SK-N-SH (cell line): ENCODE measurements at regions not wholly inside any gene's neighbourhood (a gene's known extent, or its start where the extent isn't known, plus 50 kb on each side); places are given as distances from the start of the nearest gene placed in this dataset.
A peak's percentile ranks its signal among the peaks of the same experiment; 100 is the strongest.
"Not testable (repeated sequence)": the region's sequence is repeated elsewhere in the genome, so short reads cannot be mapped to it uniquely, and the experiment has no call there.

Experiments used
- CTCF ChIA-PET: fragments of 300-600, 350-600 bp; formaldehyde crosslinking; extraction: SDS; loops from one replicate; lab custom pipeline; 2021; lab: Yijun Ruan, JAX
- POLR2A ChIA-PET: fragments of 350-600 bp; sonication (Branson Sonifier 250); formaldehyde crosslinking; extraction: SDS; loops from one replicate; lab custom pipeline; 2020; ENCODE audit warnings: antibody characterized with exemption, inconsistent platforms; lab: Yijun Ruan, JAX
- DNase-seq: peaks from one replicate; pipeline ENCODE4 v3.0.0; 2012
- H2AFZ ChIP-seq: fragments of 200-600 bp; sonication (generic); 2 replicates; pipeline ENCODE4 v1.8.1; 2016; ENCODE audit warnings: antibody characterized with exemption, mild to moderate bottlenecking, low read depth
- H3F3A ChIP-seq: fragments of 200-600 bp; sonication (generic); replicated peaks from 2 replicates; pipeline ENCODE3; 2016; ENCODE audit warnings: antibody characterized with exemption, mild to moderate bottlenecking; ENCODE audit not compliant: insufficient read depth
- H3K27ac ChIP-seq, 2 experiments: fragments of 200-500 bp in 1 of 2; fragments of 200-600 bp in 1 of 2; sonication (Bioruptor generic) in 1 of 2; sonication (generic), shearing (Covaris generic) in 1 of 2; 2 replicates each; pipeline versions ENCODE4 v1.5.1 to v1.6.1; 2014 to 2016; ENCODE audit warnings: low read depth in 2 of 2, inconsistent platforms in 1 of 2, low read length in 1 of 2, mild to moderate bottlenecking in 1 of 2, mixed read lengths in 1 of 2
- H3K27me3 ChIP-seq: fragments of 200-600 bp; sonication (generic), shearing (Covaris generic); 2 replicates; pipeline ENCODE4 v1.6.1; 2016; ENCODE audit warnings: mixed run types; ENCODE audit not compliant: insufficient read depth
- H3K36me3 ChIP-seq, 2 experiments: fragments of 200-500 bp in 1 of 2; fragments of 200-600 bp in 1 of 2; sonication (Bioruptor generic) in 1 of 2; sonication (generic) in 1 of 2; replicated peaks in 1 of 2; 2 replicates each; pipeline versions ENCODE3 to v1.5.1; 2014 to 2016; ENCODE audit warnings: low read length in 1 of 2, mild to moderate bottlenecking in 1 of 2; ENCODE audit not compliant: insufficient read depth in 2 of 2, control insufficient read depth in 1 of 2
- H3K4me1 ChIP-seq, 2 experiments: fragments of 200-500 bp in 1 of 2; fragments of 200-600 bp in 1 of 2; sonication (Bioruptor generic) in 1 of 2; sonication (generic), shearing (Covaris generic) in 1 of 2; 2 replicates each; pipeline versions ENCODE4 v1.5.1 to v1.6.1; 2014 to 2016; ENCODE audit warnings: low read depth in 1 of 2, low read length in 1 of 2, mixed run types in 1 of 2; ENCODE audit not compliant: insufficient read depth in 2 of 2, control insufficient read depth in 1 of 2
- H3K4me2 ChIP-seq: fragments of 200-600 bp; sonication (generic), shearing (Covaris generic); 2 replicates; pipeline ENCODE4 v1.6.1; 2017; ENCODE audit warnings: mixed run types
- H3K4me3 ChIP-seq, 2 experiments: fragments of 200-500 bp in 1 of 2; fragments of 200-600 bp in 1 of 2; sonication (Bioruptor generic) in 1 of 2; sonication (generic), shearing (Covaris generic) in 1 of 2; 2 replicates each; pipeline versions ENCODE4 v1.5.1 to v1.8.1; 2014 to 2016; ENCODE audit warnings: low read depth in 2 of 2, inconsistent platforms in 1 of 2, low read length in 1 of 2, mild to moderate bottlenecking in 1 of 2, mixed read lengths in 1 of 2, moderate library complexity in 1 of 2
- H3K79me2 ChIP-seq: fragments of 200-600 bp; sonication (generic); 2 replicates; pipeline ENCODE4 v1.8.1; 2017; ENCODE audit warnings: mild to moderate bottlenecking; ENCODE audit not compliant: insufficient read depth
- H3K9ac ChIP-seq: fragments of 200-600 bp; sonication (generic); 2 replicates; pipeline ENCODE4 v1.6.1; 2017; ENCODE audit warnings: mixed run types
- H3K9me2 ChIP-seq: fragments of 200-600 bp; sonication (generic); 2 replicates; pipeline ENCODE4 v1.6.1; 2017; ENCODE audit warnings: mixed run types
- H3K9me3 ChIP-seq: fragments of 200-600 bp; sonication (generic); 2 replicates; pipeline ENCODE4 v1.6.1; 2017; ENCODE audit warnings: mixed run types, mild to moderate bottlenecking, moderate library complexity
- H4K20me1 ChIP-seq: fragments of 200-600 bp; sonication (generic); 2 replicates; pipeline ENCODE4 v1.6.1; 2017; ENCODE audit warnings: mild to moderate bottlenecking, mixed run types; ENCODE audit not compliant: insufficient read depth
- ELF1 ChIP-seq: IDR thresholded peaks from 2 replicates; pipeline ENCODE4 v1.4.0; 2012
- MAX ChIP-seq: IDR thresholded peaks from 2 replicates; pipeline ENCODE4 v1.4.0; 2012; ENCODE audit warnings: low read depth
- MXI1 ChIP-seq: IDR thresholded peaks from 2 replicates; pipeline ENCODE4 v1.6.1; 2012; ENCODE audit warnings: mild to moderate bottlenecking, low read depth, low read length, improper control_type of control experiment
- POLR2AphosphoS5 ChIP-seq: IDR thresholded peaks from 2 replicates; pipeline ENCODE4 v1.6.1; 2012; ENCODE audit warnings: low read depth, low read length
- TAF1 ChIP-seq: IDR thresholded peaks from 2 replicates; pipeline ENCODE4 v1.6.1; 2012; ENCODE audit warnings: low read depth, mild to moderate bottlenecking, low read length, moderate library complexity, borderline replicate concordance
- WGBS: methylation state at CpG from one replicate; pipeline ENCODE4 v1.1.6; 2017; ENCODE audit warnings: low lambda C conversion rate; 5-methylcytosine and 5-hydroxymethylcytosine counted together

GRCh38 chr16:29594926-29595838 is 67.9 kb upstream of the SPN start:
- CTCF ChIA-PET = interaction anchor here (0.7 kb wide), 1 partner anchor 71 kb away, joined by 3 read pairs; no protein-coding TSS in a partner anchor
- H3K27me3 ChIP-seq, H3K4me1 ChIP-seq, H3K36me3 ChIP-seq, POLR2A ChIA-PET, H3K9me2 ChIP-seq, H3K9me3 ChIP-seq, H3F3A ChIP-seq, H2AFZ ChIP-seq: not testable (repeated sequence)
- Histone ChIP-seq H3K27ac (peak overlapping the region; percentile 65 to 82), H3K4me3 (peak overlapping the region in 1 of 2 experiments; percentile 58; a peak in 2 of 4 replicates), H4K20me1 (peaks cover 34% of the 10 kb centered on the region), H3K79me2 (peaks cover 46% of the 10 kb centered on the region), H3K4me2 (peak overlapping the region; percentile 63), H3K9ac (peak overlapping the region; percentile 64; the same call in 1 of the 2 replicates)
- TF ChIP-seq ELF1 = peak; percentile 55; the same call in 1 of the 2 replicates
- peak; percentile 47; the same call in 1 of the 2 replicates for TF ChIP-seq POLR2AphosphoS5
- peak; percentile 60 for TF ChIP-seq MXI1
- peak; percentile 74; the same call in 1 of the 2 replicates for TF ChIP-seq MAX
- peak; percentile 54; the same call in 1 of the 2 replicates for TF ChIP-seq TAF1
- 11% methylated on average over 49 of the region's 91 CpGs for WGBS
- DNase-seq = peak; percentile 85

GRCh38 chr16:29597030-29597429 is 66.0 kb upstream of the SPN start:
- H3K4me3 ChIP-seq, H3K27ac ChIP-seq, H3K27me3 ChIP-seq, H3K9me2 ChIP-seq, POLR2A ChIA-PET, H3F3A ChIP-seq, H2AFZ ChIP-seq, H3K36me3 ChIP-seq, DNase-seq, H3K9me3 ChIP-seq, H3K9ac ChIP-seq, H3K4me2 ChIP-seq, CTCF ChIA-PET: not testable (repeated sequence)
- Histone ChIP-seq H3K4me1 (peaks cover 0 to 12% of the 10 kb centered on the region in 2 experiments; a peak in 1 of 4 replicates), H4K20me1 (peaks cover 18% of the 10 kb centered on the region), H3K79me2 (peaks cover 43% of the 10 kb centered on the region)
- 92% methylated on average over 7 of the region's 7 CpGs for WGBS

DNA sequence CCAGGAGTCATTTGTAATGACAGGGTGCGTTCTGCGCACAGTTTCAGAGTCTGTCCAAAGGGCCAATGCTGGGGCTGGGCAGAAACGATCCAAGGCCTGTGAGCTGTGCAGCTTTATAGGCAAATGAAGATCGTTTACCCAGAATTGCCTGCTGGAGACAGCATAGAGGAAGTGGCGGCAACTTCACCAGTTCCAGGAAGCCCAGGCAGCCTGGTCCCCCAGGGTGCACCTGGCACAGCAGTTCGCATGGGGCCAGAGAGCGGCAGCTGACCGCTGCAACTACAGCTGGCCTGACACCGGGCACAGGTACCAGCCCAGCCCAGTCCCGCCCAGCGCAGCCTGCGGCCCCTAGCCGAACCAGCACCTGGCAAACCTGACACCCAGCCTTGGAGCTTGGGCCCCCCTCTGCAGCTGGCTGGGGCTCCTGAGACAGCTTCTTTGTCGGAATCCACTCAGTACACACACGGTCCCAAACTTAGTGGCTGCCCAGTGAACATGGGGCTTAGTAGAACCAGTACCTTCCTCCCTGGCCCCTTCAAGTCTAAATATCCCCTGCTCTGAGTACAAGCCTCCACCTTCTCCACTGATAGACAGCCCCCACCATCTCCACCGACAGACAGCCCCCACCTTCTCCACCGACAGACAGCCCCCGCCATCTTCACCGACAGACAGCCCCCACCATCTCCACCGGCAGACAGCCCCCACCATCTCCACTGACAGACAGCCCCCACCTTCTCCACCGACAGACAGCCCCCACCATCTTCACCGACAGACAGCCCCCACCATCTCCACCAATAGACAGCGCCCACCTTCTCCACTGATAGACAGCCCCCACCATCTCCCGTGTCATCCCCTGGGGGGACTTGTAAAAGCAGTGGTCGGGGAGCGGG is 62.7 kb upstream of the SPN start:
- peaks cover 23% of the 10 kb centered on the region; the same call in 1 of the 2 replicates for H4K20me1 ChIP-seq
- H3K4me2 ChIP-seq, H3K27ac ChIP-seq, H3K4me3 ChIP-seq, POLR2A ChIA-PET, H3K9ac ChIP-seq, H3K9me3 ChIP-seq, H2AFZ ChIP-seq, H3F3A ChIP-seq, H3K27me3 ChIP-seq, H3K36me3 ChIP-seq, CTCF ChIA-PET, H3K9me2 ChIP-seq: not testable (repeated sequence)
- H3K79me2 ChIP-seq = peaks cover 57% of the 10 kb centered on the region
- peaks cover 9 to 18% of the 10 kb centered on the region in 2 experiments; a peak in 2 of 4 replicates for H3K4me1 ChIP-seq
- 90% methylated on average over 18 of the region's 26 CpGs for WGBS
- peak; percentile 5 for DNase-seq

- H3K9ac ChIP-seq, H3K4me2 ChIP-seq, H3K9me3 ChIP-seq, POLR2A ChIA-PET, H2AFZ ChIP-seq, H3K27me3 ChIP-seq, H3F3A ChIP-seq, H3K9me2 ChIP-seq, CTCF ChIA-PET, H3K4me3 ChIP-seq, H3K27ac ChIP-seq, H3K36me3 ChIP-seq: not testable (repeated sequence)
- Histone ChIP-seq H3K4me1 (peaks cover 9 to 21% of the 10 kb centered on the region in 2 experiments; a peak in 2 of 4 replicates), H4K20me1 (peaks cover 24% of the 10 kb centered on the region; the same call in 1 of the 2 replicates), H3K79me2 (peaks cover 69% of the 10 kb centered on the region)
- 100% methylated on average over 8 of the region's 9 CpGs for WGBS
- DNase-seq = peak; percentile 8
Observed at GRCh38 chr16:29602247-29602625, 60.8 kb upstream of the SPN start.

DNA sequence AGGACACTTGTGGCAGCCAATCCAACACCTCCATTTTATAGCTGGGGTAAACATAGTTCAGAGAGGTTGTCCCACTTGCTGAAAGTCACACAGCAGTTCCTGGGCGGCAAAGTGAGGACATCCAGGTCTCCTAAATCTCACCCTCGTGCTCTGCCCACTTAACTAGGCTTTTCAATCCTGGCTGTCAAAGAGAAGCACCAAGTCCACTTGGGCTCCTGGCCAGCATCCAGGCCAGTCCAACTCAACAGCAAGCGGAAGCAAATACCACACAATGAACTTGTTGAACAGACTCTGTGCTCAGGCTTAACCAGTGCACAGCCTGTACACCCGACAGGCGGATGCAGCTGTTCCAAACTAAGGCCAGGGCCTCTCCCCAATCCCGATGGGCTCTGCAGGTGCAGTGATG is 60.4 kb upstream of the SPN start:
- POLR2A ChIA-PET, H3K27me3 ChIP-seq, H3K9ac ChIP-seq, DNase-seq, CTCF ChIA-PET, H3K4me3 ChIP-seq, H3F3A ChIP-seq, H3K27ac ChIP-seq, H3K9me3 ChIP-seq, H3K4me2 ChIP-seq, H3K9me2 ChIP-seq, H3K36me3 ChIP-seq, H2AFZ ChIP-seq: not testable (repeated sequence)
- Histone ChIP-seq H3K79me2 (peaks cover 73% of the 10 kb centered on the region), H4K20me1 (peaks cover 28% of the 10 kb centered on the region; the same call in 1 of the 2 replicates), H3K4me1 (peaks cover 9 to 22% of the 10 kb centered on the region in 2 experiments; a peak in 2 of 4 replicates)
- 100% methylated on average over 3 of the region's 6 CpGs for WGBS
